Fibroblast of lung (primary cell): ENCODE measurements at regions not wholly inside any gene's neighbourhood (a gene's known extent, or its start where the extent isn't known, plus 50 kb on each side); places are given as distances from the start of the nearest gene placed in this dataset.

Source experiments
- DNase-seq, 2 donors: peaks; one replicate each; pipeline versions ENCODE4 v3.0.0 to v3.0.0-alpha.2; 2010; ENCODE audit warnings: low read depth in 2 of 2
- H2AFZ ChIP-seq: 2 replicates; pipeline ENCODE4 v1.5.1; 2012; ENCODE audit warnings: low read length, control low read depth, inconsistent platforms
- H3K27ac ChIP-seq: 2 replicates; pipeline ENCODE4 v1.5.1; 2011; ENCODE audit warnings: low read length, control low read depth; ENCODE audit not compliant: insufficient read depth
- H3K27me3 ChIP-seq: 2 replicates; pipeline ENCODE4 v1.5.1; 2011; ENCODE audit warnings: mild to moderate bottlenecking, low read length; ENCODE audit not compliant: control insufficient read depth, insufficient read depth
- H3K36me3 ChIP-seq: 2 replicates; pipeline ENCODE4 v1.5.1; 2011; ENCODE audit warnings: low read length; ENCODE audit not compliant: control insufficient read depth, insufficient read depth
- H3K4me1 ChIP-seq: 2 replicates; pipeline ENCODE4 v1.5.1; 2011; ENCODE audit warnings: low read length; ENCODE audit not compliant: control insufficient read depth, insufficient read depth; ENCODE audit errors: extremely low read depth
- H3K4me2 ChIP-seq: 2 replicates; pipeline ENCODE4 v1.5.1; 2011; ENCODE audit warnings: low read length, control low read depth; ENCODE audit not compliant: insufficient read depth; ENCODE audit errors: extremely low read depth
- H3K4me3 ChIP-seq, 4 experiments: fragments of 200-600 bp in 1 of 4; sonication (generic) in 1 of 4; replicated peaks in 1 of 4; 2 replicates each; pipeline ENCODE4 v1.5.1; 2011 to 2016; ENCODE audit warnings: low read length in 4 of 4, low read depth in 3 of 4, mild to moderate bottlenecking in 3 of 4, control low read depth in 2 of 4, inconsistent platforms in 1 of 4, mixed read lengths in 1 of 4; ENCODE audit not compliant: insufficient read depth in 1 of 4; ENCODE audit errors: control extremely low read depth in 1 of 4
- H3K79me2 ChIP-seq: 2 replicates; pipeline ENCODE4 v1.5.1; 2012; ENCODE audit warnings: mild to moderate bottlenecking, low read length, inconsistent platforms; ENCODE audit not compliant: control insufficient read depth, insufficient read depth
- H3K9ac ChIP-seq: 2 replicates; pipeline ENCODE4 v1.5.1; 2011; ENCODE audit warnings: mild to moderate bottlenecking, low read length, control low read depth; ENCODE audit not compliant: insufficient read depth
- H3K9me3 ChIP-seq: 2 replicates; pipeline ENCODE4 v1.5.1; 2012; ENCODE audit warnings: low read depth, low read length; ENCODE audit not compliant: control insufficient read depth, insufficient read depth
- H4K20me1 ChIP-seq: 2 replicates; pipeline ENCODE4 v1.5.1; 2011; ENCODE audit warnings: low read length; ENCODE audit not compliant: control insufficient read depth, insufficient read depth; ENCODE audit errors: extremely low read depth
- CTCF ChIP-seq, 2 donors: IDR thresholded peaks in 1 of 2; conservative IDR thresholded peaks in 1 of 2; 1 replicate in 1 of 2; 2 replicates in 1 of 2; pipeline ENCODE4 v1.5.1; 2011 to 2012; ENCODE audit warnings: low read length in 2 of 2, control low read depth in 1 of 2, inconsistent platforms in 1 of 2, low read depth in 1 of 2, mild to moderate bottlenecking in 1 of 2
- EZH2 ChIP-seq: IDR thresholded peaks from 2 replicates; pipeline ENCODE4 v1.5.1; 2012; ENCODE audit warnings: low read length, control low read depth, mild to moderate bottlenecking; ENCODE audit errors: missing control alignments

GRCh38 chr14:71550367-71550766 is 381.9 kb upstream of the RGS6 start:
- TF ChIP-seq EZH2: no peak
- no peak for TF ChIP-seq CTCF (conservative IDR thresholded peaks at IDR 0.05 in 1 of 2, IDR thresholded peaks at IDR 0.05 in 1 of 2; ENCODE audit: low read depth in 1 of 2, low read length in 2 of 2)
- H3K36me3 ChIP-seq: no peaks in the 10 kb centered on the region
- H2AFZ ChIP-seq: no peak overlapping the region
- no peak for DNase-seq
- H3K27me3 ChIP-seq: no peaks in the 10 kb centered on the region
- H3K4me3 ChIP-seq: no peak overlapping the region
- H4K20me1 ChIP-seq: no peaks in the 10 kb centered on the region
- peaks cover 2% of the 10 kb centered on the region for H3K4me1 ChIP-seq
- no peaks in the 10 kb centered on the region for H3K79me2 ChIP-seq
- H3K9me3 ChIP-seq: no peaks in the 10 kb centered on the region
- H3K4me2 ChIP-seq: no peak overlapping the region
- no peak overlapping the region for H3K9ac ChIP-seq
- no peak overlapping the region for H3K27ac ChIP-seq

- Histone ChIP-seq H3K79me2 (no peaks in the 10 kb centered on the region), H3K36me3 (no peaks in the 10 kb centered on the region), H3K4me2 (no peak overlapping the region), H3K4me1 (peaks cover 2% of the 10 kb centered on the region), H4K20me1 (no peaks in the 10 kb centered on the region), H3K27me3 (no peaks in the 10 kb centered on the region), H3K9me3 (no peaks in the 10 kb centered on the region), H3K27ac (no peak overlapping the region), H2AFZ (no peak overlapping the region), H3K4me3 (no peak overlapping the region), H3K9ac (no peak overlapping the region)
- DNase-seq: peak in 1 of 2 donors; percentile 92
- TF ChIP-seq EZH2 (no peak), CTCF (conservative IDR thresholded peaks at IDR 0.05 in 1 of 2, IDR thresholded peaks at IDR 0.05 in 1 of 2; ENCODE audit: low read depth in 1 of 2, low read length in 2 of 2) (no peak)
Observed at GRCh38 chr14:71551291-71551950, 380.8 kb upstream of the RGS6 start.

- no peaks in the 10 kb centered on the region for H3K9me3 ChIP-seq
- H2AFZ ChIP-seq: no peak overlapping the region
- H3K4me1 ChIP-seq: peaks cover 2% of the 10 kb centered on the region
- no peaks in the 10 kb centered on the region for H3K27me3 ChIP-seq
- H3K36me3 ChIP-seq: no peaks in the 10 kb centered on the region
- no peaks in the 10 kb centered on the region for H3K79me2 ChIP-seq
- no peak overlapping the region for H3K27ac ChIP-seq
- no peak overlapping the region for H3K4me2 ChIP-seq
- TF ChIP-seq CTCF (conservative IDR thresholded peaks at IDR 0.05 in 1 of 2, IDR thresholded peaks at IDR 0.05 in 1 of 2; ENCODE audit: low read depth in 1 of 2, low read length in 2 of 2): no peak
- TF ChIP-seq EZH2: no peak
- H4K20me1 ChIP-seq: no peaks in the 10 kb centered on the region
- H3K4me3 ChIP-seq: no peak overlapping the region
- DNase-seq: no peak
- no peak overlapping the region for H3K9ac ChIP-seq
Observed at GRCh38 chr14:71552809-71553208, 379.4 kb upstream of the RGS6 start.
